Fibroblast of pulmonary artery (primary cell): ENCODE measurements at regions not wholly inside any gene's neighbourhood (a gene's known extent, or its start where the extent isn't known, plus 50 kb on each side); places are given as distances from the start of the nearest gene placed in this dataset.

Experiments used
- DNase-seq: peaks from one replicate; pipeline ENCODE4 v3.0.0-alpha.2; 2010; ENCODE audit warnings: low read depth
- H3K4me3 ChIP-seq: replicated peaks from 2 replicates; pipeline ENCODE4 v1.5.1; 2011; ENCODE audit warnings: low read depth, mild to moderate bottlenecking, control low read depth, low read length, moderate library complexity
- TF ChIP-seq, protein P1 (sequence below): IDR thresholded peaks from 2 replicates; pipeline ENCODE4 v1.5.1; 2011; ENCODE audit warnings: mild to moderate bottlenecking, control low read depth, low read length, inconsistent platforms; ENCODE audit errors: missing control alignments

DNA sequence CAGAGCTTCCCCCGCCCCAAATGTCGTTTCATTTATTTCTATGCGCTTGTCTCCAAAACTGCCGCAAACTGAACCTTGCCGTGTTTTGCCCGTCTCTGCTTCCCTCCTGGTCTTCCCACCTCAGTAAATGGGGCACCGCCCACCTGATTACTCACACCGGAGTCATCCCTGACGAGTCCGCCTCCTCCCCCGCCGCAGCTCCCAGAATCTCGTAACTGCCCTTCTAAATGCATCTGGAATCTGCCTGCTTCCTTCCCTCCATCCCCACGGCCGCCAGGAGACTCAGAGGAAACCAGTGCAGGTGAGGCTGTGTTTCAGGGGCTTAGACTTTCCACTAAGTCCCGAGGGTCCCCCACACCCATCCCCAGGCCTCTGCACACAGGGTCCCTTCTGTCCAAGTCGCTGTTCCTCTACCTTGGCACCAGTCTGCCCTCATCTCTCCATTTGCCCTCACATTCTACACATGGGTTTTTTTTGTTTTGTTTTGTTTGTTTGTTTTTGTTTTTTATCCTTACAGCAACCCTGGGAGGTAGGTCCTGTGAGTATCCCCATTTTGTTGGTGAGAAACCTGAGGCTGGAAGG lies 62.6 kb upstream of the PHF21B start:
- TF ChIP-seq, protein P1, sequence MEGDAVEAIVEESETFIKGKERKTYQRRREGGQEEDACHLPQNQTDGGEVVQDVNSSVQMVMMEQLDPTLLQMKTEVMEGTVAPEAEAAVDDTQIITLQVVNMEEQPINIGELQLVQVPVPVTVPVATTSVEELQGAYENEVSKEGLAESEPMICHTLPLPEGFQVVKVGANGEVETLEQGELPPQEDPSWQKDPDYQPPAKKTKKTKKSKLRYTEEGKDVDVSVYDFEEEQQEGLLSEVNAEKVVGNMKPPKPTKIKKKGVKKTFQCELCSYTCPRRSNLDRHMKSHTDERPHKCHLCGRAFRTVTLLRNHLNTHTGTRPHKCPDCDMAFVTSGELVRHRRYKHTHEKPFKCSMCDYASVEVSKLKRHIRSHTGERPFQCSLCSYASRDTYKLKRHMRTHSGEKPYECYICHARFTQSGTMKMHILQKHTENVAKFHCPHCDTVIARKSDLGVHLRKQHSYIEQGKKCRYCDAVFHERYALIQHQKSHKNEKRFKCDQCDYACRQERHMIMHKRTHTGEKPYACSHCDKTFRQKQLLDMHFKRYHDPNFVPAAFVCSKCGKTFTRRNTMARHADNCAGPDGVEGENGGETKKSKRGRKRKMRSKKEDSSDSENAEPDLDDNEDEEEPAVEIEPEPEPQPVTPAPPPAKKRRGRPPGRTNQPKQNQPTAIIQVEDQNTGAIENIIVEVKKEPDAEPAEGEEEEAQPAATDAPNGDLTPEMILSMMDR: no peak
- no peak overlapping the region for H3K4me3 ChIP-seq
- peak; percentile 57 for DNase-seq

DNA sequence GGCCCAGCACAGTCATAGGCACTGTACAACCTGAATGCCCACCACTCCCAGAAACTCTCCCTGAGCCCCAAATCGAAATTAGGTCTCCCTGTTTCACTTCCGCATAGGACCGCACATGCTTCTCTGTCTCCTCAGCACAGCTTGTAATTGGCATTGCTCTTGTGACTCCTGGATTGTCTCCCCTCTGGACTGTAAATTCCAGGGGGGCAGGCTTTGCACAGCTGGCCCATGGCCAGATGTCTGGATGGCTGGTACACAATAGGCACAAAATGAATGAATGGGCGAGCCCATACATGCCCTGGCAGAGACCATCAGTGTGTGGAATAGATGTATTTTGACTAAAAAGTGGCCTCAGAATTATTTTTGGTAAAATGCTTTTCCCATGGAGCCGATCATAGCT lies 63.3 kb upstream of the PHF21B start:
- H3K4me3 ChIP-seq: no peak overlapping the region
- no peak for DNase-seq
- TF ChIP-seq, protein P1: no peak

DNA sequence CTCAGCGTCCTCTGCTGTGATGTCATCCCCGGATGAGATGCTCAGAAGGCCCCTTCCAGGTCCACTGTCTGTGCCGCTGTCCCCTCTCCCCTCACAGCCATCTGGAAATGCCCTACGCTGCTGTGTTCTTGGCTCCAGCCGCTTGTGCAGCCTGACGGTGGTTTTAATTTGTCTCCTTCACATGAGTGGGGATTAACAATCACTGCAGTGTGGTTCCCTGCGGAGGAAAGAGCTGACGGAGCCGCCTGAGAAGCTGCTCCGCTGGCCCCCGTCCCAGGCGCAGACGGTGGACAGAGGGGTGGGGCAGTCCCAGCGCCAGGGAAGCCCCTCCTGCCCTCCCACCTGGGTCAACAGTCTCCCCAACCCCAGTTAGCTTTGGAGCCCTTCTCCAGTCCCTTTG lies 67.5 kb upstream of the PHF21B start:
- TF ChIP-seq, protein P1: no peak
- H3K4me3 ChIP-seq: no peak overlapping the region
- DNase-seq: no peak

DNA sequence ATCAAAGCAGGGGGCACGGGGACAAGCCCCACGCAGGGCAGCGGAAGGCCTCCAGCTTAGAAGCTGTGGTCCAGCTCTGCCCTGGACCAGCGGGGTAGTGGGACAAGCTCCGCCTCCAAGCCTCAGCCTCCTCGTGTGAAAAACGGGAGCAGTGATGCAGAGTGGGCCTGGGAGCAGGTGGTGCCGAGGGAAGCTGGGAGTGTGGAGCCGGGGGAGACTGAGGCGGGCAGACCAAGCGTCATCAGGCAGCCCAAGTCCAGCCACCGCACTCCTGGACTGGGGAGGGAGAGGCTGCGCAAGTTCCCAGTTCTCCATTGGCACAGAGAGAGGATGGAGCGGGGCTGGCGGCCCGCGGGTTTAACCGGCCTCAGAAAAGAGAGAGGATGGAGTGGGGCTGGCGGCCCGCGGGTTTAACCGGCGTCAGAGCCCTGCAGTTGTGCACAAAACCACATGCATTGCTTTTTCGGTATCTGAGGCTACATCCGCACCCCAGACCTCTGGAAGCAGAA lies 68.1 kb upstream of the PHF21B start:
- TF ChIP-seq, protein P1: no peak
- no peak for DNase-seq
- no peak overlapping the region for H3K4me3 ChIP-seq

DNA sequence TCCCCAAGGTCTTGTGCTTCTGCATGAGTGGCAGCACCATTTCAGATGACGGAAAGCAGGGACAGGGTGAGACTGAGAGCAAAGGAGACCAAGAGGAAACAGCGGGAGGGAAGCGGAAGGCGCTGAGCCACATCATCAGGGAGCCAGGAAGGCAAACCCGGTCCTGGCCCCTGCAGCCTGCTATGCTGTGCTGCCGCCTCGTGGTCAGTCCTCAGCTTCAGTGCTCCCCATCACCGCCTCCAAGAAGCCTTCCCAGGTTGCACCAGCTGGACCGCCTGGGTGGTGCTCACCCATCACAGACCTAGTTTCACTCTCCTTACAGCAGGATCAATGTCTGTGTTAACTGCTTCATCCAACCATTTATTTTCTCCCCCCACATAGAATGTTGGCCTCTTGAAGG lies 73.0 kb upstream of the PHF21B start:
- H3K4me3 ChIP-seq: no peak overlapping the region
- no peak for DNase-seq
- TF ChIP-seq, protein P1: peak; percentile 7

DNA sequence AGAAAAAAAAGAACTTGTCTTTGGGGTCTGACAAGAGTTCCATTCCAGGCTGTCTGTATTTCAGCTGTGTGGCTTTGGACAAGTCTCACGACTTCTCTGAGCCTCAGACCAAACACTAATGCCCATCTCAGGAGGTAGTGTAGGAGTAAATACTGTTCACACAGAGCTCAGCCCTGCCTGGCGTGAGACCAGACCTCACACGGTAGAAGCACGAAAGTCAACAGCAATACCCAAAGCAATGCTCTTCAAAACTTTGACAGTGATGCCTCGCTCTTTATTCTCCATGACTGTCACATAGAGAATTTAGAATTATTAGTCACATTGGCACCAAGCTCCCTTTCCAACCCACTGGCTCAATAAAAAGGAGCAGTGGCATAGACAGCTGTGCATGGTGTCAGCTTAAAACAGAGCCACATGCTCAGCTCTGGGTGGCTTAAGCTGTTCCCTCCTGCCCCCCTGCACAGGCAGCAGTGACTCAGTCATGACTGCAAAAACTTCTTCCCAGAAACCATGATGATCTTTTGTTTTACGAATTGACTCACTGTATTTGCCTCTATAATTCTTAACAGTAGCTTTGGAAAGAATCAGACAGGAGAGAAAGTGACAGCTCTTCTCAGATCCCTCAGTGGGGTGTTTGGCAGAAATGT lies 74.0 kb upstream of the PHF21B start:
- peak; percentile 34 for DNase-seq
- H3K4me3 ChIP-seq: no peak overlapping the region
- TF ChIP-seq, protein P1: no peak
